ENCODE measurements at regions not wholly inside any gene's neighbourhood (a gene's known extent, or its start where the extent isn't known, plus 50 kb on each side); places are given as distances from the start of the nearest gene placed in this dataset.

GRCh38 chr18:62655520-62656219 is 59.7 kb upstream of the PHLPP1 start:
- Mint-ChIP-seq H3K4me1 (no peaks in the 10 kb centered on the region), H3K36me3 (ENCODE audit: low read depth) (no peaks in the 10 kb centered on the region), H3K9me3 (no peaks in the 10 kb centered on the region), H3K4me3 (no peak overlapping the region), H3K27ac (no peak overlapping the region), H3K27me3 (peaks cover 3% of the 10 kb centered on the region)
- DNase-seq (no peak), ATAC-seq (no peak)

DNA sequence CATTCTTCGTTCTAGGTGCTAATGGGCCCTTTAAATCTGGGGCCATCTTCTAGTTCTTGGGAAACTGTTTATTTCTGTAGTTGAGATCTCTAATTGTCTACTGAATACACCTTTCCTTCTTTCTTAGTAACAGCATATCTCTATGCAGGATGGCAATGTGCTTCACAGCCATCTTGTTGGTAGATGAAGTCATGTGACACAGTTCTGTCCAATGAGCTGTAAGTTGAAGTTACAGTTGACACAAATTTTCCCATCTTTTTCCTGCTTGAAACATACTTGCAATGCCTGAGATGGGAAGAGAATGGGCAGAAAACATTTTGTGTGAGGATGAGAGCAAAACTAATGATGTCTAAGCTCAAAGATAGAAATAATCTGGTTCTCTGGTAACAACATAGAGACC is 57.3 kb upstream of the PHLPP1 start:
- H3K4me3 Mint-ChIP-seq, result no peak overlapping the region
- H3K36me3 Mint-ChIP-seq (ENCODE audit: low read depth), result no peaks in the 10 kb centered on the region
- no peak for DNase-seq
- peaks cover 3% of the 10 kb centered on the region for H3K4me1 Mint-ChIP-seq
- H3K9me3 Mint-ChIP-seq, result no peaks in the 10 kb centered on the region
- peaks cover 2% of the 10 kb centered on the region for H3K27me3 Mint-ChIP-seq
- ATAC-seq, result no peak
- no peak overlapping the region for H3K27ac Mint-ChIP-seq

DNA sequence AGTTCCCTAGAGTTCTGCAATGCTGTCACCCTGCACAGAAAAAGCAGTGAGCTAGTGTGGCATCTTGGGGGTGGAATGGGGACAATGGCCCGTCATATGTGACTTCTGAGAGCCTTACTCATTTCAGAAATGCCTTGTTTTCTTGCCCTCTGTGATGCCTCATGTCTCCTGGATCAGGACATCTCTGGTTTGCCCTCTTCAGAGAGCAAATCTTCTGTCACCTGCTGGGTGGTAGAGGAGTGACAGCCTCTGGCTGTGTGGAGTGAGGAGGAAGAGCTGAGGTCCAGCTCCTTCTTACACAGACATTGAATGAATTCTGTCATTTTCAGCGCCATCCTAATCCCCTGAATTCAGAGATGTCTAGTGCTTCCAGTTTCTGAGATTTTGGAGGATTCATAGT is 55.6 kb upstream of the PHLPP1 start:
- H3K36me3 Mint-ChIP-seq (ENCODE audit: low read depth), result no peaks in the 10 kb centered on the region
- no peak overlapping the region for H3K4me3 Mint-ChIP-seq
- H3K27ac Mint-ChIP-seq, result no peak overlapping the region
- DNase-seq (no peak), ATAC-seq (no peak)
- no peaks in the 10 kb centered on the region for H3K9me3 Mint-ChIP-seq
- H3K4me1 Mint-ChIP-seq, result peaks cover 3% of the 10 kb centered on the region
- H3K27me3 Mint-ChIP-seq, result peaks cover 2% of the 10 kb centered on the region

DNA sequence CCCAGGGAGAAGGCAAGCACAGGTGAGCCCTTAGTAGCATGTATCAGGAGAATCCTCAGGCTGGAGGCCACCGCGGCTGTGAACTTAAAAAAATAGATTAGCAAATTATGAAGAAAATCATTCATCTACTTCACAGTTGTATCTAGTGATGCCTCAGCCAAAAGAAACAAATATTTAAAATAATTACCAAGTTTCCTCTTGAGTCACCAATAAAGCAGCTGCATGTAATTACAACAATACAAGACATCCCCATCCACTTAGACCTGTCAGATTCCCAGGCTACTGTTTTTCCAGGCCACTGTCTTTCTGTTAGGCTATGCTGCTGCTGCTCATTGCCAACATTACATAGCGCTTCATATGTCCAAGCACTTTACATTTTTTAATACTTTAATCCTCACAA is 54.6 kb upstream of the PHLPP1 start:
- DNase-seq, result no peak
- Mint-ChIP-seq H3K27me3 (no peaks in the 10 kb centered on the region), H3K4me3 (no peak overlapping the region), H3K36me3 (ENCODE audit: low read depth) (no peaks in the 10 kb centered on the region), H3K27ac (no peak overlapping the region), H3K4me1 (peaks cover 3% of the 10 kb centered on the region), H3K9me3 (no peaks in the 10 kb centered on the region)
- ATAC-seq, result no peak

- Mint-ChIP-seq H3K4me3 (no peak overlapping the region), H3K9me3 (no peaks in the 10 kb centered on the region), H3K27ac (no peak overlapping the region), H3K4me1 (peaks cover 3% of the 10 kb centered on the region), H3K27me3 (no peaks in the 10 kb centered on the region), H3K36me3 (ENCODE audit: low read depth) (no peaks in the 10 kb centered on the region)
- ATAC-seq (no peak), DNase-seq (no peak)
Measured at GRCh38 chr18:62663731-62664336, 51.5 kb upstream of the PHLPP1 start.

GRCh38 chr18:62664414-62664813 is 50.9 kb upstream of the PHLPP1 start:
- Mint-ChIP-seq H3K27me3 (no peaks in the 10 kb centered on the region), H3K9me3 (no peaks in the 10 kb centered on the region), H3K36me3 (ENCODE audit: low read depth) (no peaks in the 10 kb centered on the region), H3K27ac (no peak overlapping the region), H3K4me1 (peaks cover 8% of the 10 kb centered on the region), H3K4me3 (no peak overlapping the region)
- DNase-seq, result no peak
- ATAC-seq, result no peak

DNA sequence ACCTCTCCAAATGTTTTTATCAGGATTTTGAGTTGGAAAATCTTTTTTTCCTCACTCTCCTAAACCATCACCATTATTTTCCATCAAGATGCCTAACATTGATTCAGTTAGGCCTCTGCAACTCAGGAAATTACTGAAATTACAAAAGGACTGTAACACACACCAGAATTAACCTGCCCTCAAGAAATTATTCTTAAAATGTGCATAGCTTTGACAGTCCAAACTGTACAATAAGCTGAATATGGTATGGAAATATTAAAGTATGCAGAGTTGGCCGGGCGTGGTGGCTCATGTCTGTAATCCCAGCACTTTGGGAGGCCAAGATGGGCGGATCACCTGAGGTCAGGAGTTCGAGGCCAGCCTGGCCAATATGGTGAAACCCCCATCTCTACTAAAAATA is 50.2 kb upstream of the PHLPP1 start:
- DNase-seq, result no peak
- H3K27ac Mint-ChIP-seq, result no peak overlapping the region
- H3K4me1 Mint-ChIP-seq, result peaks cover 16% of the 10 kb centered on the region
- no peaks in the 10 kb centered on the region for H3K9me3 Mint-ChIP-seq
- no peaks in the 10 kb centered on the region for H3K36me3 Mint-ChIP-seq (ENCODE audit: low read depth)
- no peak for ATAC-seq
- H3K4me3 Mint-ChIP-seq, result no peak overlapping the region
- H3K27me3 Mint-ChIP-seq, result no peaks in the 10 kb centered on the region
